OCI-LY1 (cell line): ENCODE measurements at regions not wholly inside any gene's neighbourhood (a gene's known extent, or its start where the extent isn't known, plus 50 kb on each side); places are given as distances from the start of the nearest gene placed in this dataset.

Experiments used
- H2AFZ ChIP-seq: fragments of 200-600 bp; sonication (generic), shearing (Covaris generic); 2 replicates; pipeline ENCODE4 v1.6.0; 2014; ENCODE audit warnings: antibody characterized with exemption, mild to moderate bottlenecking, low read length
- H3F3A ChIP-seq: fragments of 200-600 bp; sonication (generic), shearing (Covaris generic); 2 replicates; pipeline ENCODE4 v1.6.0; 2014; ENCODE audit warnings: mild to moderate bottlenecking, antibody characterized with exemption, low read length, moderate library complexity; ENCODE audit not compliant: insufficient read depth
- H3K27ac ChIP-seq: fragments of 200-600 bp; sonication (generic); 2 replicates; pipeline ENCODE4 v1.5.1; 2014; ENCODE audit warnings: low read length, mixed run types, mild to moderate bottlenecking, low read depth; ENCODE audit not compliant: poor library complexity, severe bottlenecking
- H3K27me3 ChIP-seq: fragments of 200-600 bp; sonication (generic); 2 replicates; pipeline ENCODE4 v1.6.0; 2014; ENCODE audit warnings: antibody characterized with exemption, mild to moderate bottlenecking, low read length, moderate library complexity; ENCODE audit not compliant: insufficient read depth
- H3K36me3 ChIP-seq: fragments of 200-600 bp; sonication (generic); 2 replicates; pipeline ENCODE4 v1.6.1; 2014; ENCODE audit warnings: mild to moderate bottlenecking, antibody characterized with exemption, low read length, moderate library complexity, mixed read lengths; ENCODE audit not compliant: insufficient read depth
- H3K4me1 ChIP-seq: fragments of 200-600 bp; sonication (generic); 2 replicates; pipeline ENCODE4 v1.5.1; 2014; ENCODE audit warnings: mild to moderate bottlenecking, low read length, moderate library complexity; ENCODE audit not compliant: insufficient read depth, severe bottlenecking
- H3K4me2 ChIP-seq: fragments of 200-600 bp; sonication (generic), shearing (Covaris generic); 2 replicates; pipeline ENCODE4 v1.6.1; 2014; ENCODE audit warnings: low read length
- H3K4me3 ChIP-seq: fragments of 200-600 bp; sonication (generic); 2 replicates; pipeline ENCODE4 v1.5.1; 2014; ENCODE audit warnings: low read length, low read depth, mild to moderate bottlenecking, mixed read lengths; ENCODE audit not compliant: poor library complexity, severe bottlenecking
- H3K79me2 ChIP-seq: fragments of 200-600 bp; shearing (Covaris generic); 2 replicates; pipeline ENCODE4 v1.6.1; 2016; ENCODE audit warnings: mixed run types, low read length, mixed read lengths; ENCODE audit not compliant: insufficient read depth
- H3K9ac ChIP-seq: fragments of 200-600 bp; sonication (generic), shearing (Covaris generic); 2 replicates; pipeline ENCODE4 v1.6.1; 2014; ENCODE audit warnings: mild to moderate bottlenecking, low read length, mixed read lengths
- H3K9me2 ChIP-seq: fragments of 200-600 bp; sonication (generic), shearing (Covaris generic); 2 replicates; pipeline ENCODE4 v1.6.1; 2014; ENCODE audit warnings: low read depth, mild to moderate bottlenecking, low read length, mixed read lengths
- H3K9me3 ChIP-seq: fragments of 200-600 bp; shearing (Covaris generic); 2 replicates; pipeline ENCODE4 v1.6.1; 2014; ENCODE audit warnings: low read length, mixed read lengths
- H4K20me1 ChIP-seq: fragments of 200-600 bp; sonication (generic), shearing (Covaris generic); 2 replicates; pipeline ENCODE4 v1.6.0; 2016; ENCODE audit warnings: mild to moderate bottlenecking, low read length; ENCODE audit not compliant: insufficient read depth
- EZH2 ChIP-seq: fragments of 200-600 bp; sonication (generic), shearing (Covaris generic); IDR thresholded peaks from 2 replicates; pipeline ENCODE4 v1.8.0; 2017; ENCODE audit warnings: borderline replicate concordance, mixed run types, mild to moderate bottlenecking, antibody characterized with exemption, low read length, moderate library complexity, mixed read lengths
- TF ChIP-seq, protein P1 (sequence below): fragments of 200-600 bp; sonication (generic), shearing (Covaris generic); IDR thresholded peaks from 2 replicates; pipeline ENCODE4 v1.5.1; 2017; ENCODE audit warnings: mild to moderate bottlenecking, antibody characterized with exemption, low read length, moderate library complexity, mixed read lengths

DNA sequence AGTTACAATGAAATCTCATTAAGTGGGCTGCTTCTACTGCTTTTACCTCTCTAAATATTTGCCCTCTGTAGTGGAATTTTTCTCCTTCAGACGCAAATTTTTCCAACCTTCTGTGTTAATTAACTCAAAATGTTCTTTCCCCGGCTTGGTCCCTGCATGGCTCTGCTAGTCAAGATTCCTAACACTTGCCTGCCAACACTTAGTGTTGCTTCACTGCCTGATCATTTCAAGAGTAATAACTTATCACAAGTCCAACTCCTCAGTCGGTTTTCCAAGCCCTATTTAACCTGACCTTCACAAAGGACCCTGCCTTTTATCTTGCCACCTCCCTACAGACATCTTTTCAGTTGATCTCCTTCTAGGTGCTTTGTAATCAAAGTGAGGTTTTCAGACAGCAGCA, 142.7 kb downstream of the HRH4 start:
- TF ChIP-seq EZH2, result no peak
- TF ChIP-seq, protein P1, sequence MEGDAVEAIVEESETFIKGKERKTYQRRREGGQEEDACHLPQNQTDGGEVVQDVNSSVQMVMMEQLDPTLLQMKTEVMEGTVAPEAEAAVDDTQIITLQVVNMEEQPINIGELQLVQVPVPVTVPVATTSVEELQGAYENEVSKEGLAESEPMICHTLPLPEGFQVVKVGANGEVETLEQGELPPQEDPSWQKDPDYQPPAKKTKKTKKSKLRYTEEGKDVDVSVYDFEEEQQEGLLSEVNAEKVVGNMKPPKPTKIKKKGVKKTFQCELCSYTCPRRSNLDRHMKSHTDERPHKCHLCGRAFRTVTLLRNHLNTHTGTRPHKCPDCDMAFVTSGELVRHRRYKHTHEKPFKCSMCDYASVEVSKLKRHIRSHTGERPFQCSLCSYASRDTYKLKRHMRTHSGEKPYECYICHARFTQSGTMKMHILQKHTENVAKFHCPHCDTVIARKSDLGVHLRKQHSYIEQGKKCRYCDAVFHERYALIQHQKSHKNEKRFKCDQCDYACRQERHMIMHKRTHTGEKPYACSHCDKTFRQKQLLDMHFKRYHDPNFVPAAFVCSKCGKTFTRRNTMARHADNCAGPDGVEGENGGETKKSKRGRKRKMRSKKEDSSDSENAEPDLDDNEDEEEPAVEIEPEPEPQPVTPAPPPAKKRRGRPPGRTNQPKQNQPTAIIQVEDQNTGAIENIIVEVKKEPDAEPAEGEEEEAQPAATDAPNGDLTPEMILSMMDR, result no peak

DNA sequence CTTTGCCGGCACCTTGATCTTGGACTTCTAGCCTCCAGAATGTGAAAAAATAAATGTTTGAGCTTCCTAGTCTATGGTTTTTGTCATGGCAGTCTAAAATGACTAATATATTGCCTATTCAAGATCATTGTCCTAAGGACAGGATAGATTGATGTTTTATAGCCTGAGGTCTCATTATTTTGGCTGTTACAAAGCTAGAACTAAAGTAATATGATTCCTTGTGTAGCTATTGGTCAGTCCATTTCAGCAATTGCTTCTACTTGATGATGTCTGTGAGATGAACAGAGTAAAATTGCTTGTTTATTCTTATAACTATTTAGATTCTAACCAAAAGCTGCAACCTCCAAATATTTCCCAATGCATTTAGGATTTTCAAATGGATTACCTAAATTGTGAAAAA, 145.0 kb downstream of the HRH4 start:
- TF ChIP-seq EZH2, result no peak
- TF ChIP-seq, protein P1, result no peak
- Histone ChIP-seq H3K27me3 (no peaks in the 10 kb centered on the region; the same call in 1 of the 2 replicates), H2AFZ (no peak overlapping the region), H3K79me2 (no peaks in the 10 kb centered on the region), H3K4me1 (no peaks in the 10 kb centered on the region), H3K36me3 (no peaks in the 10 kb centered on the region), H3K9me3 (no peaks in the 10 kb centered on the region), H3F3A (no peaks in the 10 kb centered on the region), H3K9me2 (no peaks in the 10 kb centered on the region), H3K4me2 (no peak overlapping the region), H3K4me3 (no peak overlapping the region), H3K27ac (no peak overlapping the region), H3K9ac (no peak overlapping the region), H4K20me1 (no peaks in the 10 kb centered on the region)

More for the DNA sequence above, 142.7 kb downstream of the HRH4 start:
- Histone ChIP-seq H3K9ac (no peak overlapping the region), H3K4me1 (no peaks in the 10 kb centered on the region), H4K20me1 (no peaks in the 10 kb centered on the region), H3K36me3 (no peaks in the 10 kb centered on the region), H3K9me2 (no peaks in the 10 kb centered on the region), H3K79me2 (no peaks in the 10 kb centered on the region), H3K27me3 (no peaks in the 10 kb centered on the region), H3K4me3 (no peak overlapping the region), H3K9me3 (no peaks in the 10 kb centered on the region), H2AFZ (no peak overlapping the region), H3K4me2 (no peak overlapping the region), H3F3A (no peaks in the 10 kb centered on the region), H3K27ac (no peak overlapping the region)

DNA sequence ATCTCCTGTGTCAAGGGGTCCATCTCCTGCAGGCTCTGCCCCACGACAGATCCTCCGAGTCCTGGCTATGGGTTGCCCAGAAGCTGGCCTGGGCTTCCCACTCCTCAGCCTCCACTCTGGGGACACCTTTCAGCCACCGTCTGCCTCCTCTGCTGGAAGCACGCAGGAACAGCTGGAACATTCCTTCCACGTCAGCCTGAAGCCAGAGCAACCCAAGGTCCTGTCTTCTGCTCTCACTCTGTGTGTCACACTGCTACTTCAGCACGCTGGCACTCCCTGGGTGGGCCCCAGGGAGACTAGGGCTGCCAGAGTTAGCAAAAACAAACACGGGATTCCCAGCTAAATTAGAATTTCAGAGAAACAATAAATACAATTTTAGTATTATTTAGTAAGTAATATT, 148.8 kb downstream of the HRH4 start:
- Histone ChIP-seq H3K36me3 (no peaks in the 10 kb centered on the region), H3K4me1 (no peaks in the 10 kb centered on the region), H3K79me2 (no peaks in the 10 kb centered on the region), H4K20me1 (no peaks in the 10 kb centered on the region), H3K4me3 (no peak overlapping the region), H3K9me2 (no peaks in the 10 kb centered on the region), H3K9me3 (no peaks in the 10 kb centered on the region), H2AFZ (no peak overlapping the region), H3K4me2 (no peak overlapping the region), H3K27me3 (no peaks in the 10 kb centered on the region; the same call in 1 of the 2 replicates), H3K27ac (no peak overlapping the region), H3K9ac (no peak overlapping the region), H3F3A (no peaks in the 10 kb centered on the region)
- TF ChIP-seq EZH2, result no peak
- TF ChIP-seq, protein P1, result no peak
